Muscle layer of duodenum (tissue), 2 donors: ENCODE measurements at regions not wholly inside any gene's neighbourhood (a gene's known extent, or its start where the extent isn't known, plus 50 kb on each side); places are given as distances from the start of the nearest gene placed in this dataset.

Experiments
- H3K27ac ChIP-seq: one replicate; pipeline ENCODE4 v1.7.0; 2013; ENCODE audit warnings: mild to moderate bottlenecking, low read length
- H3K27me3 ChIP-seq: one replicate; pipeline ENCODE4 v1.7.0; 2013; ENCODE audit warnings: low read depth, mild to moderate bottlenecking, control low read depth, low read length
- H3K36me3 ChIP-seq, 2 donors: one replicate each; pipeline ENCODE4 v1.7.0; 2013; ENCODE audit warnings: low read length in 2 of 2, control low read depth in 1 of 2, mild to moderate bottlenecking in 1 of 2; ENCODE audit not compliant: insufficient read depth in 2 of 2, control insufficient read depth in 1 of 2
- H3K4me1 ChIP-seq, 2 donors: one replicate each; pipeline ENCODE4 v1.7.0; 2013; ENCODE audit warnings: low read length in 2 of 2, mild to moderate bottlenecking in 2 of 2, control low read depth in 1 of 2, moderate library complexity in 1 of 2; ENCODE audit not compliant: insufficient read depth in 2 of 2, control insufficient read depth in 1 of 2
- H3K4me3 ChIP-seq, 2 donors: one replicate each; pipeline ENCODE4 v1.7.0; 2013; ENCODE audit warnings: low read length in 2 of 2, low read depth in 1 of 2, mild to moderate bottlenecking in 1 of 2
- H3K9me3 ChIP-seq, 2 donors: one replicate each; pipeline ENCODE4 v1.7.0; 2013; ENCODE audit warnings: low read length in 2 of 2, control low read depth in 1 of 2, mild to moderate bottlenecking in 1 of 2; ENCODE audit not compliant: control insufficient read depth in 1 of 2
- donor health status: healthy.

GRCh38 chr2:199131136-199131655, 326.5 kb downstream of the SATB2 start:
- no peak overlapping the region for H3K4me3 ChIP-seq
- H3K9me3 ChIP-seq, result no peaks in the 10 kb centered on the region
- no peak overlapping the region for H3K27ac ChIP-seq
- no peaks in the 10 kb centered on the region for H3K36me3 ChIP-seq
- H3K4me1 ChIP-seq, result no peaks in the 10 kb centered on the region
- no peaks in the 10 kb centered on the region for H3K27me3 ChIP-seq

- H3K27ac ChIP-seq, result no peak overlapping the region
- H3K4me1 ChIP-seq, result no peaks in the 10 kb centered on the region
- H3K9me3 ChIP-seq, result no peaks in the 10 kb centered on the region
- H3K36me3 ChIP-seq, result no peaks in the 10 kb centered on the region
- H3K4me3 ChIP-seq, result no peak overlapping the region
- H3K27me3 ChIP-seq, result no peaks in the 10 kb centered on the region
These were observed 327.2 kb downstream of the SATB2 start for GRCh38 chr2:199130501-199130900.

- H3K4me1 ChIP-seq, result no peaks in the 10 kb centered on the region
- no peaks in the 10 kb centered on the region for H3K36me3 ChIP-seq
- H3K27ac ChIP-seq, result no peak overlapping the region
- no peaks in the 10 kb centered on the region for H3K27me3 ChIP-seq
- H3K9me3 ChIP-seq, result no peaks in the 10 kb centered on the region
- no peak overlapping the region for H3K4me3 ChIP-seq
These were observed 329.1 kb downstream of the SATB2 start for GRCh38 chr2:199128476-199129229.

GRCh38 chr2:199119796-199120195, 337.9 kb downstream of the SATB2 start:
- Histone ChIP-seq H3K9me3 (no peaks in the 10 kb centered on the region), H3K4me3 (no peak overlapping the region), H3K4me1 (no peaks in the 10 kb centered on the region), H3K27me3 (no peaks in the 10 kb centered on the region), H3K27ac (no peak overlapping the region), H3K36me3 (no peaks in the 10 kb centered on the region)

- no peak overlapping the region for H3K27ac ChIP-seq
- no peaks in the 10 kb centered on the region for H3K4me1 ChIP-seq
- no peaks in the 10 kb centered on the region for H3K9me3 ChIP-seq
- H3K36me3 ChIP-seq, result no peaks in the 10 kb centered on the region
- H3K27me3 ChIP-seq, result no peaks in the 10 kb centered on the region
- no peak overlapping the region for H3K4me3 ChIP-seq
These were observed 339.0 kb downstream of the SATB2 start for GRCh38 chr2:199118673-199119112.

GRCh38 chr2:199115169-199115568, 342.6 kb downstream of the SATB2 start:
- Histone ChIP-seq H3K9me3 (no peaks in the 10 kb centered on the region), H3K27me3 (no peaks in the 10 kb centered on the region), H3K4me3 (no peak overlapping the region), H3K36me3 (no peaks in the 10 kb centered on the region), H3K4me1 (no peaks in the 10 kb centered on the region), H3K27ac (no peak overlapping the region)

- Histone ChIP-seq H3K4me1 (no peaks in the 10 kb centered on the region), H3K27me3 (no peaks in the 10 kb centered on the region), H3K4me3 (no peak overlapping the region), H3K9me3 (no peaks in the 10 kb centered on the region), H3K36me3 (no peaks in the 10 kb centered on the region), H3K27ac (no peak overlapping the region)
These were observed 344.6 kb downstream of the SATB2 start for GRCh38 chr2:199113111-199113510.

- H3K4me3 ChIP-seq, result no peak overlapping the region
- H3K27me3 ChIP-seq, result no peaks in the 10 kb centered on the region
- H3K4me1 ChIP-seq, result no peaks in the 10 kb centered on the region
- no peaks in the 10 kb centered on the region for H3K9me3 ChIP-seq
- H3K27ac ChIP-seq, result no peak overlapping the region
- no peaks in the 10 kb centered on the region for H3K36me3 ChIP-seq
These were observed 346.3 kb downstream of the SATB2 start for GRCh38 chr2:199111458-199111857.

- Histone ChIP-seq H3K4me3 (no peak overlapping the region), H3K36me3 (no peaks in the 10 kb centered on the region), H3K27me3 (no peaks in the 10 kb centered on the region), H3K4me1 (no peaks in the 10 kb centered on the region), H3K27ac (no peak overlapping the region), H3K9me3 (no peaks in the 10 kb centered on the region)
These were observed 349.7 kb downstream of the SATB2 start for GRCh38 chr2:199108056-199108455.

GRCh38 chr2:199105826-199106225, 351.9 kb downstream of the SATB2 start:
- H3K27me3 ChIP-seq, result no peaks in the 10 kb centered on the region
- no peak overlapping the region for H3K4me3 ChIP-seq
- no peaks in the 10 kb centered on the region for H3K36me3 ChIP-seq
- H3K27ac ChIP-seq, result no peak overlapping the region
- no peaks in the 10 kb centered on the region for H3K4me1 ChIP-seq
- H3K9me3 ChIP-seq, result no peaks in the 10 kb centered on the region

GRCh38 chr2:199101487-199101886, 356.3 kb downstream of the SATB2 start:
- Histone ChIP-seq H3K27me3 (no peaks in the 10 kb centered on the region), H3K4me3 (no peak overlapping the region), H3K27ac (no peak overlapping the region), H3K36me3 (no peaks in the 10 kb centered on the region), H3K4me1 (no peaks in the 10 kb centered on the region), H3K9me3 (no peaks in the 10 kb centered on the region)
